Fibroblast of lung (primary cell): ENCODE measurements at regions not wholly inside any gene's neighbourhood (a gene's known extent, or its start where the extent isn't known, plus 50 kb on each side); places are given as distances from the start of the nearest gene placed in this dataset.

Source experiments
- DNase-seq, 2 donors: peaks; one replicate each; pipeline versions ENCODE4 v3.0.0 to v3.0.0-alpha.2; 2010; ENCODE audit warnings: low read depth in 2 of 2
- H2AFZ ChIP-seq: 2 replicates; pipeline ENCODE4 v1.5.1; 2012; ENCODE audit warnings: low read length, control low read depth, inconsistent platforms
- H3K27ac ChIP-seq: 2 replicates; pipeline ENCODE4 v1.5.1; 2011; ENCODE audit warnings: low read length, control low read depth; ENCODE audit not compliant: insufficient read depth
- H3K27me3 ChIP-seq: 2 replicates; pipeline ENCODE4 v1.5.1; 2011; ENCODE audit warnings: mild to moderate bottlenecking, low read length; ENCODE audit not compliant: control insufficient read depth, insufficient read depth
- H3K36me3 ChIP-seq: 2 replicates; pipeline ENCODE4 v1.5.1; 2011; ENCODE audit warnings: low read length; ENCODE audit not compliant: control insufficient read depth, insufficient read depth
- H3K4me1 ChIP-seq: 2 replicates; pipeline ENCODE4 v1.5.1; 2011; ENCODE audit warnings: low read length; ENCODE audit not compliant: control insufficient read depth, insufficient read depth; ENCODE audit errors: extremely low read depth
- H3K4me2 ChIP-seq: 2 replicates; pipeline ENCODE4 v1.5.1; 2011; ENCODE audit warnings: low read length, control low read depth; ENCODE audit not compliant: insufficient read depth; ENCODE audit errors: extremely low read depth
- H3K4me3 ChIP-seq, 4 experiments: fragments of 200-600 bp in 1 of 4; sonication (generic) in 1 of 4; replicated peaks in 1 of 4; 2 replicates each; pipeline ENCODE4 v1.5.1; 2011 to 2016; ENCODE audit warnings: low read length in 4 of 4, low read depth in 3 of 4, mild to moderate bottlenecking in 3 of 4, control low read depth in 2 of 4, inconsistent platforms in 1 of 4, mixed read lengths in 1 of 4; ENCODE audit not compliant: insufficient read depth in 1 of 4; ENCODE audit errors: control extremely low read depth in 1 of 4
- H3K79me2 ChIP-seq: 2 replicates; pipeline ENCODE4 v1.5.1; 2012; ENCODE audit warnings: mild to moderate bottlenecking, low read length, inconsistent platforms; ENCODE audit not compliant: control insufficient read depth, insufficient read depth
- H3K9ac ChIP-seq: 2 replicates; pipeline ENCODE4 v1.5.1; 2011; ENCODE audit warnings: mild to moderate bottlenecking, low read length, control low read depth; ENCODE audit not compliant: insufficient read depth
- H3K9me3 ChIP-seq: 2 replicates; pipeline ENCODE4 v1.5.1; 2012; ENCODE audit warnings: low read depth, low read length; ENCODE audit not compliant: control insufficient read depth, insufficient read depth
- H4K20me1 ChIP-seq: 2 replicates; pipeline ENCODE4 v1.5.1; 2011; ENCODE audit warnings: low read length; ENCODE audit not compliant: control insufficient read depth, insufficient read depth; ENCODE audit errors: extremely low read depth
- EZH2 ChIP-seq: IDR thresholded peaks from 2 replicates; pipeline ENCODE4 v1.5.1; 2012; ENCODE audit warnings: low read length, control low read depth, mild to moderate bottlenecking; ENCODE audit errors: missing control alignments
- TF ChIP-seq, protein P1 (sequence below), 2 donors: IDR thresholded peaks in 1 of 2; conservative IDR thresholded peaks in 1 of 2; 1 replicate in 1 of 2; 2 replicates in 1 of 2; pipeline ENCODE4 v1.5.1; 2011 to 2012; ENCODE audit warnings: low read length in 2 of 2, control low read depth in 1 of 2, inconsistent platforms in 1 of 2, low read depth in 1 of 2, mild to moderate bottlenecking in 1 of 2

- no peak overlapping the region for H2AFZ ChIP-seq
These were observed 1369.8 kb upstream of the GBE1 start for GRCh38 chr3:83131236-83131635.

DNA sequence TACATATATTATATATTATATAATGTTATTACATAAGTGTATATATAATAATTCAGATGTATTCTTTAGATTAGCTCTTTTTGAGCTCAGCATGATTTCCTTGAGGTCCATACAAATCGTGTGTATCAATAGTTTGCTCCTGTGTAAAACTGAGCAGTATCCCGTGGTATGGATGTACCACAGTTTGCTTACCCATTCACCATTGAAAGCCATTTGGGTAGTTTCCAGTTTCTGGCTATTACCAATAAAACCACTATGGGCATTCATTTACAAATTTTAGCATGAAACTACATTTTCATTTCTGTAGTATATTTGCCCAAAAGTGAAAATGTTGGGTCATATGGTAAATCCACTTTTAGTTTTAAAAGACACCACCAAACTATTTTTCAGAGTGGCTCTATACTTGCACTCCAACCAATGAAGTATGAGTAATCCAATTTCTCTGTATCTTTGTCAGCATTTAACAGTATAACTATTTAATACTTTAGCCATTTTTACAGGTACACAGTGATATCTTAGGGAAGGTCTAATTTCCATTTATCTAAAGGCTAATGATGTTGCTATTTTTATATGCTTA lies 1361.4 kb upstream of the GBE1 start:
- no peaks in the 10 kb centered on the region for H3K4me1 ChIP-seq
- no peak overlapping the region for H2AFZ ChIP-seq
- no peaks in the 10 kb centered on the region for H3K9me3 ChIP-seq
- no peaks in the 10 kb centered on the region for H4K20me1 ChIP-seq
- no peak overlapping the region for H3K4me3 ChIP-seq
- TF ChIP-seq, protein P1, sequence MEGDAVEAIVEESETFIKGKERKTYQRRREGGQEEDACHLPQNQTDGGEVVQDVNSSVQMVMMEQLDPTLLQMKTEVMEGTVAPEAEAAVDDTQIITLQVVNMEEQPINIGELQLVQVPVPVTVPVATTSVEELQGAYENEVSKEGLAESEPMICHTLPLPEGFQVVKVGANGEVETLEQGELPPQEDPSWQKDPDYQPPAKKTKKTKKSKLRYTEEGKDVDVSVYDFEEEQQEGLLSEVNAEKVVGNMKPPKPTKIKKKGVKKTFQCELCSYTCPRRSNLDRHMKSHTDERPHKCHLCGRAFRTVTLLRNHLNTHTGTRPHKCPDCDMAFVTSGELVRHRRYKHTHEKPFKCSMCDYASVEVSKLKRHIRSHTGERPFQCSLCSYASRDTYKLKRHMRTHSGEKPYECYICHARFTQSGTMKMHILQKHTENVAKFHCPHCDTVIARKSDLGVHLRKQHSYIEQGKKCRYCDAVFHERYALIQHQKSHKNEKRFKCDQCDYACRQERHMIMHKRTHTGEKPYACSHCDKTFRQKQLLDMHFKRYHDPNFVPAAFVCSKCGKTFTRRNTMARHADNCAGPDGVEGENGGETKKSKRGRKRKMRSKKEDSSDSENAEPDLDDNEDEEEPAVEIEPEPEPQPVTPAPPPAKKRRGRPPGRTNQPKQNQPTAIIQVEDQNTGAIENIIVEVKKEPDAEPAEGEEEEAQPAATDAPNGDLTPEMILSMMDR (conservative IDR thresholded peaks at IDR 0.05 in 1 of 2, IDR thresholded peaks at IDR 0.05 in 1 of 2; ENCODE audit: low read depth in 1 of 2, low read length in 2 of 2) = no peak
- no peak for TF ChIP-seq EZH2
- no peak for DNase-seq
- H3K9ac ChIP-seq = no peak overlapping the region
- H3K27ac ChIP-seq = no peak overlapping the region
- no peaks in the 10 kb centered on the region for H3K79me2 ChIP-seq
- no peaks in the 10 kb centered on the region for H3K36me3 ChIP-seq
- no peaks in the 10 kb centered on the region for H3K27me3 ChIP-seq
- no peak overlapping the region for H3K4me2 ChIP-seq

More at GRCh38 chr3:83131236-83131635, 1369.8 kb upstream of the GBE1 start:
- no peak overlapping the region for H3K4me3 ChIP-seq
- no peaks in the 10 kb centered on the region for H3K27me3 ChIP-seq
- H3K4me1 ChIP-seq = no peaks in the 10 kb centered on the region
- no peak for DNase-seq
- no peaks in the 10 kb centered on the region for H3K79me2 ChIP-seq
- H3K36me3 ChIP-seq = no peaks in the 10 kb centered on the region
- H3K9ac ChIP-seq = no peak overlapping the region
- no peaks in the 10 kb centered on the region for H3K9me3 ChIP-seq
- no peaks in the 10 kb centered on the region for H4K20me1 ChIP-seq
- H3K27ac ChIP-seq = no peak overlapping the region
- H3K4me2 ChIP-seq = no peak overlapping the region
- TF ChIP-seq, protein P1 (conservative IDR thresholded peaks at IDR 0.05 in 1 of 2, IDR thresholded peaks at IDR 0.05 in 1 of 2; ENCODE audit: low read depth in 1 of 2, low read length in 2 of 2) = no peak
- TF ChIP-seq EZH2 = no peak

DNA sequence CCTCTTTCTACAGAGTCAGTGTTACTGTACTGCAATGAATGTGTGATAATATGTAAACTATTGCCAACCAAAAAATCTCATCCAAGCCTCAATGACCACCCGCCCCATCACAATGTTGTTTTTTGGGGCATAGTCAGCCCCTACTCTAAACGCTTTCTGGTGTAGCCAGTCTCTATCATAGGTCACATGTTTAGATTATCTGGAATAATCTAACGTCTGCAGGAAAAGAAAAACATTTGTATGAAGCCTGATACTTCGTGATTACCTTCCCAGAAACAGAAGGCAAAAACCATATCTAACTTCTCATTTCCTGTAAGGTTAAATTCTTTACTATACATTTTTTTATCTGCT lies 1331.8 kb upstream of the GBE1 start:
- Histone ChIP-seq H3K27me3 (no peaks in the 10 kb centered on the region), H3K4me3 (no peak overlapping the region), H3K4me2 (no peak overlapping the region), H3K9me3 (no peaks in the 10 kb centered on the region), H3K4me1 (no peaks in the 10 kb centered on the region), H3K36me3 (no peaks in the 10 kb centered on the region), H4K20me1 (no peaks in the 10 kb centered on the region), H3K27ac (no peak overlapping the region), H3K9ac (no peak overlapping the region), H3K79me2 (no peaks in the 10 kb centered on the region), H2AFZ (no peak overlapping the region)
- TF ChIP-seq, protein P1 (conservative IDR thresholded peaks at IDR 0.05 in 1 of 2, IDR thresholded peaks at IDR 0.05 in 1 of 2; ENCODE audit: low read depth in 1 of 2, low read length in 2 of 2) = no peak
- no peak for TF ChIP-seq EZH2
- no peak for DNase-seq
